KMS-11 (cell line): ENCODE measurements at regions not wholly inside any gene's neighbourhood (a gene's known extent, or its start where the extent isn't known, plus 50 kb on each side); places are given as distances from the start of the nearest gene placed in this dataset.

ENCODE experiments used
- H2AFZ ChIP-seq: fragments of 200-600 bp; sonication (generic); 2 replicates; pipeline ENCODE4 v1.6.1; 2016; ENCODE audit warnings: antibody characterized with exemption, mixed run types, low read depth
- H3K27ac ChIP-seq: fragments of 200-600 bp; sonication (generic); 2 replicates; pipeline ENCODE4 v1.6.1; 2016; ENCODE audit warnings: mild to moderate bottlenecking, mixed run types
- H3K27me3 ChIP-seq: fragments of 200-600 bp; sonication (generic); 2 replicates; pipeline ENCODE4 v1.6.1; 2017; ENCODE audit warnings: mild to moderate bottlenecking, low read depth, mixed run types, moderate library complexity; ENCODE audit not compliant: insufficient read depth
- H3K36me3 ChIP-seq: fragments of 200-600 bp; sonication (generic); 2 replicates; pipeline ENCODE4 v1.6.1; 2017; ENCODE audit warnings: mild to moderate bottlenecking, mixed run types; ENCODE audit not compliant: insufficient read depth
- H3K4me1 ChIP-seq: fragments of 200-600 bp; sonication (generic); 2 replicates; pipeline ENCODE4 v1.6.1; 2016; ENCODE audit warnings: mild to moderate bottlenecking, low read depth, mixed run types; ENCODE audit not compliant: poor library complexity, severe bottlenecking
- H3K4me2 ChIP-seq: fragments of 200-600 bp; sonication (generic); 2 replicates; pipeline ENCODE4 v1.7.0; 2016; ENCODE audit warnings: mild to moderate bottlenecking, mixed run types
- H3K4me3 ChIP-seq: fragments of 200-600 bp; sonication (generic); IDR thresholded peaks from 2 replicates; pipeline ENCODE4 v1.6.1; 2017; ENCODE audit warnings: low read depth, low read length, mixed read lengths; ENCODE audit not compliant: insufficient read depth
- H3K79me2 ChIP-seq: fragments of 200-600 bp; sonication (generic); 2 replicates; pipeline ENCODE4 v1.6.1; 2016; ENCODE audit warnings: low read depth, mixed run types; ENCODE audit not compliant: insufficient read depth
- H3K9ac ChIP-seq: fragments of 200-600 bp; sonication (generic); 2 replicates; pipeline ENCODE4 v1.6.1; 2016; ENCODE audit warnings: mild to moderate bottlenecking, mixed run types
- H4K20me1 ChIP-seq: fragments of 200-600 bp; sonication (generic); 2 replicates; pipeline ENCODE4 v1.6.1; 2016; ENCODE audit warnings: mild to moderate bottlenecking, mixed run types; ENCODE audit not compliant: insufficient read depth
- TF ChIP-seq, protein P1 (sequence below): fragments of 200-600 bp; sonication (generic); conservative IDR thresholded peaks from 2 replicates; pipeline ENCODE4 v1.6.1; 2017; ENCODE audit warnings: low read depth, mild to moderate bottlenecking, antibody characterized with exemption, low read length, moderate library complexity, mixed read lengths

DNA sequence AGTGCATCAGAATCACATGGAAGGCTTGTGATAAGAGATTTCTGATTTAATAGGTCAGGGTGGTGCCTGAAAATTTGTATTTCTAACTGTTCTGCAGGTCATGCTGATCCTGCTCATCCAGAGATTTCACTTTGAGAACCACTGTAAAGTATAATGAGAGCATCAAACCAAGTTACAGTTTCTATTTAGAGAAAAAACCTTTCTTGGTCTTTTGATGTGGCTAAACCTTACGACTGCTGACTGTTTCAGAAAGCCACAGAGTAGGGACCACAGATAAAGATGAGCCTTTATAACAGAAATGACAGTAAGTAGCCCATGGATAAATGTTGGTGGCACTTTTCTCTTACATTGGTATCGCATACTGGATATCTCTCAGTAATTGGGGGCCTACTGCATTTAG lies 109.4 kb upstream of the FANCL start:
- no peak overlapping the region for H3K9ac ChIP-seq
- H3K27me3 ChIP-seq = peaks cover 9% of the 10 kb centered on the region; the same call in 1 of the 2 replicates
- TF ChIP-seq, protein P1, sequence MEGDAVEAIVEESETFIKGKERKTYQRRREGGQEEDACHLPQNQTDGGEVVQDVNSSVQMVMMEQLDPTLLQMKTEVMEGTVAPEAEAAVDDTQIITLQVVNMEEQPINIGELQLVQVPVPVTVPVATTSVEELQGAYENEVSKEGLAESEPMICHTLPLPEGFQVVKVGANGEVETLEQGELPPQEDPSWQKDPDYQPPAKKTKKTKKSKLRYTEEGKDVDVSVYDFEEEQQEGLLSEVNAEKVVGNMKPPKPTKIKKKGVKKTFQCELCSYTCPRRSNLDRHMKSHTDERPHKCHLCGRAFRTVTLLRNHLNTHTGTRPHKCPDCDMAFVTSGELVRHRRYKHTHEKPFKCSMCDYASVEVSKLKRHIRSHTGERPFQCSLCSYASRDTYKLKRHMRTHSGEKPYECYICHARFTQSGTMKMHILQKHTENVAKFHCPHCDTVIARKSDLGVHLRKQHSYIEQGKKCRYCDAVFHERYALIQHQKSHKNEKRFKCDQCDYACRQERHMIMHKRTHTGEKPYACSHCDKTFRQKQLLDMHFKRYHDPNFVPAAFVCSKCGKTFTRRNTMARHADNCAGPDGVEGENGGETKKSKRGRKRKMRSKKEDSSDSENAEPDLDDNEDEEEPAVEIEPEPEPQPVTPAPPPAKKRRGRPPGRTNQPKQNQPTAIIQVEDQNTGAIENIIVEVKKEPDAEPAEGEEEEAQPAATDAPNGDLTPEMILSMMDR = no peak
- no peak overlapping the region for H3K27ac ChIP-seq
- no peaks in the 10 kb centered on the region for H4K20me1 ChIP-seq
- H3K4me1 ChIP-seq = peaks cover 24% of the 10 kb centered on the region
- no peaks in the 10 kb centered on the region for H3K79me2 ChIP-seq
- no peak overlapping the region for H2AFZ ChIP-seq
- no peaks in the 10 kb centered on the region for H3K36me3 ChIP-seq
- H3K4me2 ChIP-seq = peak overlapping the region; percentile 49
- peak overlapping the region; percentile 17 for H3K4me3 ChIP-seq

DNA sequence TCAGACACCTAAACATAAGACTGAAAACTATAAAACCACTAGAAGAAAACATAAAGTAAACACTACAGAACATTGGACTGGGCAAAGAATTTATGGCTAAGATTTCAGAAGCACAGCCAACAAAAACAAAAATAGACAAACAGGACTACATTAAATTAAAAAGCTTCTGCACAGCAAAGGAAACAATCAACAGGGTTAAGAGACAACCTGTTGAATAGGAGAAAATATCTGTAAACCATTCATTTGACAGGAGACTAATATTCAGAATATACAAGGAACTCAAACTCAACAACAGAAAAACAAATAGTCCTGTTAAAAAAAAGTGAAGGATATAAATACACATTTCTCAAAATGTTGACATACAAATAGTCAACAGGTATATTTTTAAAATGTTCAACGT lies 106.7 kb upstream of the FANCL start:
- H3K4me2 ChIP-seq = no peak overlapping the region
- TF ChIP-seq, protein P1 = no peak
- peaks cover 24% of the 10 kb centered on the region for H3K4me1 ChIP-seq
- no peaks in the 10 kb centered on the region for H3K79me2 ChIP-seq
- H3K36me3 ChIP-seq = no peaks in the 10 kb centered on the region
- H3K4me3 ChIP-seq = no peak overlapping the region
- no peak overlapping the region for H2AFZ ChIP-seq
- H3K27ac ChIP-seq = no peak overlapping the region
- no peaks in the 10 kb centered on the region for H4K20me1 ChIP-seq
- H3K9ac ChIP-seq = no peak overlapping the region
- H3K27me3 ChIP-seq = peaks cover 9% of the 10 kb centered on the region; the same call in 1 of the 2 replicates

DNA sequence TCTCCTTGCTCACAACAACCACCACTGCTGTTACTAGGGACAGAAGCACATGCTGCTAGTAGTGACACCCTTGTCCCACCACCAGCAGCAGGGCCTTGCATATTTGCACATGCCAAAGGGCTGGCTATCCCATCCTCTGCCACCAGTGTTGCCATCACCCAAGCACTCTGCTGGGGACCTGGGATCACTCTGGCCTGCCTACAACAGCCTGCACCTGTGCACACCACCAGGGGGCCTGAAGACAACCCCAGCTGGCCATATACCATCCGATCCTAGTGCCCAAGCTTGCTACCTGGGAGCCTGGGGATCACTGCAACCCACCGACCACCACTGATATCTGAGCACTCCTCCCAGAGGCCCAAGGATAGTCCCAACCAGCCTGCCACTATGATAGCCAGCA lies 99.9 kb upstream of the FANCL start:
- H3K9ac ChIP-seq = no peak overlapping the region
- no peak overlapping the region for H2AFZ ChIP-seq
- TF ChIP-seq, protein P1 = no peak
- H3K4me3 ChIP-seq = no peak overlapping the region
- H4K20me1 ChIP-seq = no peaks in the 10 kb centered on the region
- H3K4me1 ChIP-seq = no peaks in the 10 kb centered on the region
- no peaks in the 10 kb centered on the region for H3K79me2 ChIP-seq
- no peak overlapping the region for H3K4me2 ChIP-seq
- H3K27me3 ChIP-seq = no peaks in the 10 kb centered on the region
- H3K27ac ChIP-seq = no peak overlapping the region
- no peaks in the 10 kb centered on the region for H3K36me3 ChIP-seq

DNA sequence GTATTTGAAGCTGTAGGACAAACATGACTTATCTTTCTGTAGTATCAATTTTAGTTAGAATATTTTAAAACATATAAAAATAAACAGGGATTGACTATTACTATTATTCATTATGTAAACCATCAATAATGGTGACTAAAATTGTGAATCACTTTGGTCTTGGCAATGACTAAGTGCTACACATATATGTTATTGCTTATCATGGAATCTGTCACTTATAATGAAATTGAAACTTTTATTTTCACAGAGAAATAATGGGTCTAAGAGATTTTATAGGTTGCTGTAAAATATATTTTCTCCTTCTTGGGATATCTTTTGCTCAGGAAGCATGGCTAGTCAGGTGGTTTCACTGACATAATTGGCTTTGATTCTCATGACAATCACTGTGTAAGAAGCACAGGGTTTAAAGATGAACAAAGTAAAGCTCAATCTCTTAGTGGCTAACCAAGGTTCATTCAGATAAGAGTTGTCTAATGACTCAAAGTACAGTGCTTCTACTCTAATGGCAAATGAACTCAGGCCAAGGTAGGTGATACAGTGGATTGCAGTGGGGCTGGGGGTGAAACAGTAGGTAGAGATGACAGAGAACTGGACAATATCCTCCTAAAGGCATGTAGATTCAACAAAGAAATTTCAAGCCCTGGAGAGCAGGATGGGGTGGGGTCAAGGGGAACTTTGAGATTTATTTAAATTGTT lies 98.6 kb upstream of the FANCL start:
- no peak overlapping the region for H3K9ac ChIP-seq
- H2AFZ ChIP-seq = no peak overlapping the region
- TF ChIP-seq, protein P1 = no peak

More for the DNA sequence above, 98.6 kb upstream of the FANCL start:
- H3K36me3 ChIP-seq = no peaks in the 10 kb centered on the region
- H3K27ac ChIP-seq = no peak overlapping the region
- no peak overlapping the region for H3K4me3 ChIP-seq
- H3K27me3 ChIP-seq = no peaks in the 10 kb centered on the region
- H3K79me2 ChIP-seq = no peaks in the 10 kb centered on the region
- H3K4me2 ChIP-seq = no peak overlapping the region
- H3K4me1 ChIP-seq = no peaks in the 10 kb centered on the region
- no peaks in the 10 kb centered on the region for H4K20me1 ChIP-seq
